ENCODE measurements at regions not wholly inside any gene's neighbourhood (a gene's known extent, or its start where the extent isn't known, plus 50 kb on each side); places are given as distances from the start of the nearest gene placed in this dataset.

DNA sequence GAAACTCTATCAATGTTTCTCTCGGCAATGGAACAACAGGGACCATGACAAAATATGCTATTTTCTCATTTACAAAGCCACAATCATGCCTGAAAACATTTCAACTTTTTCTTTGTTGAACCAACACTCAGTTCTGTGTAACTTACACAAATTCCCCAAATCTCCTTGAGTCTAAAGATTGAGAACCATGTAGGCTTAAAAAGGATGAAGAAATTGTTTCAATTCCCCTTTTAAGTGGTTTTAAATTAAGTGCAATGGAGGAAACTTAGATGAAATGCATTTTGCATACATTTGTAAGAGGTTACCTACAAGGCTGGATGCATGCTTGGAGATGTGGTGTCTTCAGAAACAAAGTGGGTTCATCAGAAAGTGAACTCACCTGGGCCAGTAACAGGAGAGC, 566.4 kb upstream of the CDH11 start:
- Mint-ChIP-seq H3K27ac (ENCODE audit: unreplicated experiment) (no peak overlapping the region), H3K27me3 (ENCODE audit: low read depth) (no peaks in the 10 kb centered on the region), H3K36me3 (ENCODE audit: low read depth) (peaks cover 5% of the 10 kb centered on the region), H3K4me3 (no peak overlapping the region), H3K4me1 (no peaks in the 10 kb centered on the region), H3K9me3 (peaks cover 4% of the 10 kb centered on the region)
- TF ChIP-seq, protein P1, sequence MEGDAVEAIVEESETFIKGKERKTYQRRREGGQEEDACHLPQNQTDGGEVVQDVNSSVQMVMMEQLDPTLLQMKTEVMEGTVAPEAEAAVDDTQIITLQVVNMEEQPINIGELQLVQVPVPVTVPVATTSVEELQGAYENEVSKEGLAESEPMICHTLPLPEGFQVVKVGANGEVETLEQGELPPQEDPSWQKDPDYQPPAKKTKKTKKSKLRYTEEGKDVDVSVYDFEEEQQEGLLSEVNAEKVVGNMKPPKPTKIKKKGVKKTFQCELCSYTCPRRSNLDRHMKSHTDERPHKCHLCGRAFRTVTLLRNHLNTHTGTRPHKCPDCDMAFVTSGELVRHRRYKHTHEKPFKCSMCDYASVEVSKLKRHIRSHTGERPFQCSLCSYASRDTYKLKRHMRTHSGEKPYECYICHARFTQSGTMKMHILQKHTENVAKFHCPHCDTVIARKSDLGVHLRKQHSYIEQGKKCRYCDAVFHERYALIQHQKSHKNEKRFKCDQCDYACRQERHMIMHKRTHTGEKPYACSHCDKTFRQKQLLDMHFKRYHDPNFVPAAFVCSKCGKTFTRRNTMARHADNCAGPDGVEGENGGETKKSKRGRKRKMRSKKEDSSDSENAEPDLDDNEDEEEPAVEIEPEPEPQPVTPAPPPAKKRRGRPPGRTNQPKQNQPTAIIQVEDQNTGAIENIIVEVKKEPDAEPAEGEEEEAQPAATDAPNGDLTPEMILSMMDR (conservative IDR thresholded peaks at IDR 0.05), result no peak
- no peak for DNase-seq (ENCODE audit: low read depth, low spot score)

DNA sequence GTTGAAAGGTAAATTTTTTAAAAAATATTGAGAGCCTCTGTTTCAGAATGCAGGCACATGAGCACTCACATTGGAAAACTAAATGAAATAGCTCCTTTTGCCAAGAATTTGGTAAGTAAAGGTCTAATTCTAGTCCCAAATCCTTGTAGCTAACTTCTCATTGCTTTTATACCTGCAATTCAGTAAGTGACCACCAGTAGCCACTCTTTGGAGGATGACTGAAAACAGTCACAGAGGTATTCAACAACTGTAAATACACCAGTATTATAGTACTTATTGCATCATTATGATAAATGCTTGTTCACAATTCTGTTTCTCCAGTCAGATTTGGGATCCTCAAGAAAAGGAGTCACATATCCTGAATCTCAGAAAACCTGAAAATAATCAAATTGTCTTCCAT, 562.4 kb upstream of the CDH11 start:
- Mint-ChIP-seq H3K9me3 (peaks cover 10% of the 10 kb centered on the region), H3K4me1 (peaks cover 7% of the 10 kb centered on the region), H3K4me3 (no peak overlapping the region), H3K27ac (ENCODE audit: unreplicated experiment) (no peak overlapping the region), H3K36me3 (ENCODE audit: low read depth) (peaks cover 2% of the 10 kb centered on the region), H3K27me3 (ENCODE audit: low read depth) (no peaks in the 10 kb centered on the region)
- no peak for DNase-seq (ENCODE audit: low read depth, low spot score)
- TF ChIP-seq, protein P1 (conservative IDR thresholded peaks at IDR 0.05), result peak; percentile 48

GRCh38 chr16:65681406-65681805, 559.5 kb upstream of the CDH11 start:
- Mint-ChIP-seq H3K4me3 (no peak overlapping the region), H3K27ac (ENCODE audit: unreplicated experiment) (no peak overlapping the region), H3K4me1 (peaks cover 10% of the 10 kb centered on the region), H3K9me3 (peaks cover 8% of the 10 kb centered on the region), H3K27me3 (ENCODE audit: low read depth) (no peaks in the 10 kb centered on the region), H3K36me3 (ENCODE audit: low read depth) (no peaks in the 10 kb centered on the region)
- no peak for DNase-seq (ENCODE audit: low read depth, low spot score)
- TF ChIP-seq, protein P1 (conservative IDR thresholded peaks at IDR 0.05), result no peak

DNA sequence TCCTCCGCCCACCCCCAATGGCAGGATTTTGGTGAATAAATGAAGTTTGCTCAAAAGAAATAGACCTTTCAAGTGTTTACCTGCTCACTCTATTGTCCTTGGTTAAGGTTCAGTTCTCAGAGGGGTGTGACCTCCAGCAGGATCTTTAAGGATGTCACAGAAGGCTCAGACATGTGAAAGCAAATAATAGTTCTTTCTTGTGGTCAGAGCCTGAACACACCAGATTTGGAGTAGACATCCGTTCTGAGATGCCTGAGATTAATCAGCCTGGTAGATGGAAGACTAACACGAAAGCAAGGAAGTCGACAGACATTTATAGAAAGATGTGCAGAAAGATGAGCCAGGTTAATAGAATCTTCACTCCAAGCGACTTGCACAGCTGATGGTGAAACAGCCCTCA, 557.9 kb upstream of the CDH11 start:
- H3K4me3 Mint-ChIP-seq, result no peak overlapping the region
- TF ChIP-seq, protein P1 (conservative IDR thresholded peaks at IDR 0.05), result no peak
- no peaks in the 10 kb centered on the region for H3K27me3 Mint-ChIP-seq (ENCODE audit: low read depth)
- peaks cover 10% of the 10 kb centered on the region for H3K4me1 Mint-ChIP-seq
- H3K9me3 Mint-ChIP-seq, result peaks cover 8% of the 10 kb centered on the region
- H3K27ac Mint-ChIP-seq (ENCODE audit: unreplicated experiment), result no peak overlapping the region
- no peak for DNase-seq (ENCODE audit: low read depth, low spot score)
- H3K36me3 Mint-ChIP-seq (ENCODE audit: low read depth), result no peaks in the 10 kb centered on the region

GRCh38 chr16:65675161-65675560, 553.3 kb upstream of the CDH11 start:
- H3K36me3 Mint-ChIP-seq (ENCODE audit: low read depth), result no peaks in the 10 kb centered on the region
- no peaks in the 10 kb centered on the region for H3K27me3 Mint-ChIP-seq (ENCODE audit: low read depth)
- H3K4me1 Mint-ChIP-seq, result peaks cover 10% of the 10 kb centered on the region
- TF ChIP-seq, protein P1 (conservative IDR thresholded peaks at IDR 0.05), result no peak
- DNase-seq (ENCODE audit: low read depth, low spot score), result no peak
- H3K9me3 Mint-ChIP-seq, result peaks cover under 1% of the 10 kb centered on the region
- no peak overlapping the region for H3K4me3 Mint-ChIP-seq
- H3K27ac Mint-ChIP-seq (ENCODE audit: unreplicated experiment), result no peak overlapping the region

- TF ChIP-seq, protein P1 (conservative IDR thresholded peaks at IDR 0.05), result no peak
- DNase-seq (ENCODE audit: low read depth, low spot score), result no peak
- Mint-ChIP-seq H3K4me3 (no peak overlapping the region), H3K27ac (ENCODE audit: unreplicated experiment) (no peak overlapping the region), H3K27me3 (ENCODE audit: low read depth) (no peaks in the 10 kb centered on the region), H3K4me1 (no peaks in the 10 kb centered on the region), H3K9me3 (no peaks in the 10 kb centered on the region), H3K36me3 (ENCODE audit: low read depth) (no peaks in the 10 kb centered on the region)
Measured at GRCh38 chr16:65672960-65673359, 551.1 kb upstream of the CDH11 start.
